DMS153 treated with DMSO at 0.1 percent for 48 hours (cell line): ENCODE measurements at regions not wholly inside any gene's neighbourhood (a gene's known extent, or its start where the extent isn't known, plus 50 kb on each side); places are given as distances from the start of the nearest gene placed in this dataset.
"Not testable (repeated sequence)": the region's sequence is repeated elsewhere in the genome, so short reads cannot be mapped to it uniquely, and the experiment has no call there.

Source experiments
- DNase-seq: peaks from one replicate; lab custom pipeline; 2025; ENCODE audit not compliant: unreplicated experiment; lab: John Stamatoyannopoulos, UW

DNA sequence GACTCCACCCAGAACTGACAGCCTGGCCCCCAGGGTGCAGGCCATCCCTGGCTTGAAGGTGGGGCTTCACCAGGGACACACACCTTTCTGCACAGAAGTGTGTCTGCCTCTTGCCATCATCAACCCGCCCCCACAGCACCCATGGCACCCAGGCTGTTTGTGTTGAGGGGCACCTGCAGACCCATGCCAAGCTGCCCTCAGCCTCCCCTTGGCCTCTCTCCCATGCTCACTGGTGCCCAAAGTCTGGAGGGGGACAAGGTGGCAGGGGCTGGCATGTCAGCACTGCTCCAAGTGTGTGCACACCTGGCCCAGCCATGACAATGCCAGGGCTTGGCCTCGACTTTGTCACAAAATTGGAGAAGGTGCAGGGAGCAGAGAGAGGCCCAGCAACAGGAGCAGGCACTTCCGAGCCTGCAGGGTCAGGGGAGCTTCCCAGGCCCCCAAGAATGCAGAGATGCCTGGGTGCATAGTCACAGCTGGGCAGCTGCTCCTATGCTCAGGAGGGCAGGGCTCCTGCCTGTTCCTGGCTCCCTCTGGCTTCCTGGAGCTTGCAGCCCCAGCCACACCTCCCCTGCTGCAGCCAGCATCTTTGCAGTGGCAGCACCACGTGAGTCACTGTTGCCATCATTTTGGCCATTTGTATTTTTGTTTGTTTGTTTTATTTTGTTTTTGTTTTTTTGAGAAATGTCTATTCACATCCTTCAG is 280.6 kb upstream of the UBE2E3 start:
- no peak for DNase-seq

DNA sequence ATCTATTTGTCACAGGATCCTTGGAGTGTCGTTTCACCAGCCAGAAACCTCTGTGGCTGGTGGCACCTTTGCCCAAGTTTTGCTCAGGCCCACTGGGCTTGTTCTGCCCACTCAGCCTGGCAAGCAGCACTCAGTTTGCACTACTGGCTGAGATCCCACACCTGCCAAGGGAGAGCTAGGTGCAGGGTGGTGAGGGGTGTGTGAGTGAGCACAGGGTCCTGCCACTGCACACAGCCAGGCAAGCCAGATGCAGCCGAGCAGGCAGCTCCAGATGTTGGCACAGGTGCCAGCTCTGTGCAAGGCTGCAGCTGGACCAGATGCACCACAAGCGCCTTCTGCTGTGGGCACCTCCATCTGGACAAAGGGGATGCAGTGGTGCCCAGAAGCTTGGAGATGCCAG is 281.7 kb upstream of the UBE2E3 start:
- no peak for DNase-seq

DNA sequence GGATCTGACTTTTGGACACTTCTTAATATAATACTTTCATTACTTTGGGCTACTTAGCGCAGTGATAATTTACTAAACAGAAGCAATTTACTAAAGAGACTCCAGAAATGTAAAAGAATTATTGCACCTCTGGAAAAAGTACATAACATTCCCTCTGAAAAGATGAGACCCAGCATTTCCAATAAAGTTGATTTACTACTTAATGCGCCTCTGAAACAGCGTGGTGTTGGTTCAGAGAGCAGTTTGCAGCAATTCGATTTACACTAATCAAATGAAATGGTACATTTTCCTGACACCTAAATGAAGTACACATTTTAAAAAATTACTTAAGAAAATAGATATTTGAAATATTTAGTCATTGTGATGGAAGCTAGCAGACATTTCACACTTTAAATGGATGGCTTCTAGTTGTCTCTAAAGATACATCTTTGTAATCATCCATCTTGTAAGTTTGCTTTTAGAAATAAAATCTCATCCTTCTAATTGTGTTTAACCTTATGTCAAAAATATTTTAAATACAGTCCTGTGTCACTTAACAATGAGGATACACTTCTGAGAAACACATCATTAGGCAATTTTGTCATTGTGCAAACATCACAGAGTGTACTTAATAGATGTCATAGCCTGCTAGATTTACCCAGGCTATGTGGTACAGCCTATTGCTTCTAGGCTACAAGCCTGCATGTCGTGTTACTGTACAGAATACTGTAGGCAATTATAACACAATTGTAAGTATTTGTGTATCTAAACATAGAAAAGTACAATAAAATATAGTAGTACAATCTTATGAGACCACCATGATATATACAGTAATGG is 284.6 kb upstream of the UBE2E3 start:
- DNase-seq: no peak

- no peak for DNase-seq
Observed at GRCh38 chr2:180694445-180695421, 285.7 kb upstream of the UBE2E3 start.

DNA sequence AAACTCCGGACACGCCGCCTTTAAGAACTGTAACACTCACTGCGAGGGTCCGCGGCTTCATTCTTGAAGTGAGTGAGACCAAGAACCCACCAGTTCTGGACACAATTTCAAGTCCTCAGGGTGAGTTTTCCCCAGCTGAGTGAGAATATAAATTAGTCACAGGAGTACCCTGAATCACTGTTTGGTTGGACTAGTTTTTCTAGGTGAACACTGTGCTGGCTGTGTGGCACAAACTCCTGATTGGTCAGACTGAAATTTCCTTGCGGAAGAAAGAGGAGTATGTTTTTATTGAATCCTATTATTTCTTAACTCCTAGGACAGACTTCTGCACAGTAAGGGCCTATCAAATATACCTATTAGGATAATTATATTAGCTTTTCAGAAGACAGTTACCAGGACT is 288.1 kb upstream of the UBE2E3 start:
- DNase-seq: no peak

DNA sequence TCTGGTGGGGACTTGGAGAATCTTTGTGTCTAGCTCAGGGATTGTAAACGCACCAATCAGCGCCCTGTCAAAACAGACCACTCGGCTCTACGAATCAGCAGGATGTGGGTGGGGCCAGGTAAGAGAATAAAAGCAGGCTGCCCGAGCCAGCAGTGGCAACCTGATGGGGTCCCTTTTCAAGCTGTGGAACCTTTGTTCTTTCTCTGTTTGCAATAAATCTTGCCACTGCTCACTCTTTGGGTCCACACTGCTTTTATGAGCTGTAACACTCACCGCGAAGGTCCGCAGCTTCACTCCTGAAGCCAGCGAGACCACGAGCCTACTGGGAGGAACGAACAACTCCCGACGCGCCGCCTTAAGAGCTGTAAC is 288.6 kb upstream of the UBE2E3 start:
- not testable (repeated sequence) for DNase-seq

DNA sequence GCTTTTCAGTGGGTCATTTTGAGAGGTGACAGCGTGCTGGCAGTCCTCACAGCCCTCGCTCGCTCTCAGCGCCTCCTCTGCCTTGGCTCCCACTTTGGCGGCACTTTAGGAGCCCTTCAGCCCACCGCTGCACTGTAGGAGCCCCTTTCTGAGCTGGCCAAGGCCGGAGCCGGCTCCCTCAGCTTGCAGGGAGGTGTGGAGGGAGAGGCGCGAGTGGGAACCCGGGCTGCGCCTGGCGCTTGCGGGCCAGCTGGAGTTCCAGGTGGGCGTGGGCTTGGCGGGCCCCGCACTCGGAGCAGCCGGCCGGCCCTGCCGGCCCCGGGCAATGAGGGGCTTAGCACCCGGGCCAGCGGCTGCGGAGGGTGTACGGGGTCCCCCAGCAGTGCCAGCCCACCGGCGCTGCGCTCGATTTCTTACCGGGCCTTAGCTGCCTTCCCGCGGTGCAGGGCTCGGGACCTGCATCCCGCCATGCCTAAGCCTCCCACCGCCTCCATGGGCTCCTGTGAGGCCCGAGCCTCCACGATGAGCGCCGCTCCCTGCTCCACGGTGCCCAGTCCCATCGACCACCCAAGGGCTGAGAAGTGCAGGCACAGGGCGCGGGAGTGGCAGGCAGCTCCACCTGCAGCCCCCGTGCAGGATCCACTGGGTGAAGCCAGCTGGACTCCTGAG is 289.1 kb upstream of the UBE2E3 start:
- not testable (repeated sequence) for DNase-seq

DNA sequence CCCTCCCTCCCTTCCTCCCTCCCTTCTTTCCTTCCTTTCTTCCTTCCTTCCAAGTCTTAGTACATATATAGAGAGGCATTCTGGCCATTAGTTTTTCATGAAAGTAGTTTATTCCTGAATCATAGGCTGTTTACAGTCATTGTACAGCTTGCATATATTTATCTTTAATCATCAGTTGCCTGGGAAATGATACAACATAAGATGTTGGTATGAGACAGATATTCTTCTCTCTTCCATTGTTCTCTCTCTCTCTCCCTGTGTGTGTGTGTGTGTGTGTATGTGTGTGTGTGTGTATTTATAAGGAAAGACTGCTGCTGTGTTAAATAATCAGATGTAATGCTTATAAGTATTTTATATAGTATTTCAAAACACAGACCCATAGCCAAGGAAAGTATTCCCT is 289.8 kb upstream of the UBE2E3 start:
- DNase-seq: no peak

DNA sequence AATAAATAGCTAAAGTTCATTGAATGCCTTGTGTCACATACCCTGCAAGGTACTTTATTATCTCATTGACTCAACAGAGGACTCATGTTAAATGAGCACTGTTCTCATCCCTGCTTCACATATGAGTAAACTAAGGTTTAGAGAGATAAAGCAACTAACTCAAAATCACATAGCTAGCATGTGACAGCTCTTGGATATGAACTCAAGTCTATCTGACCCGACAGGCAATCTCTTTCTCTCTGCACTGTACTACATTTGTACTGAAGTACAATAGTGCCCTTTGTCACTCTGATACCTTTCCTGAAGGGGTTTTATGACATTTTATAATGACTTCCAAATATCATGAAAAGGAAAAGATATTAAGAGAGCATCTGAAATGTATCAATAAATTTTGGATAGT is 297.5 kb upstream of the UBE2E3 start:
- DNase-seq: no peak

- no peak for DNase-seq
Observed at GRCh38 chr2:180679693-180680092, 300.7 kb upstream of the UBE2E3 start.

GRCh38 chr2:180678625-180678972 is 301.8 kb upstream of the UBE2E3 start:
- no peak for DNase-seq

GRCh38 chr2:180677930-180678624 is 302.3 kb upstream of the UBE2E3 start:
- no peak for DNase-seq

GRCh38 chr2:180677200-180677599 is 303.2 kb upstream of the UBE2E3 start:
- DNase-seq: no peak

DNA sequence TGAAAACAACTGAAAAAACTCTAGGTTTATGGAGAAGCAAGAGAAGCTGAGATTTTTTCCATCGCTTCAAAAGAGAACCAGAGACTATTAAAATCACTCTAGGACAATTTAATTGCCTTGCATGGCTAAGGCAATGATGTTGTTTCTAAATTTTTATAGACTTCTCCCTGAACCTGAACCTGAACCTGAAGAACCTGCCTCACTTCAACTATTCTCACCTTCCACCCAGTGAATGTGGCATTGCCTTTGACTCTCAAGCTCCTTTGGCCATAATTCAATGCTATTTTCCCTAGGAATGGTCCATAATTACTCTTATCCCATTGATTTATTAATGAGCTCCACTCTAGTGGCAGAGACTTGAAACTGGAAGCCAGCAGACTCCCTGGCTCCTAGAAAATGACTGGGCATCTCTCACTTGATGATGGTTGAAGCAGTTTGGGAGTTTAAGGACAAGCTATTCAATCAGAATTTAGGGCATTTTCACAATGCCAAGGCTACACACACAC is 303.8 kb upstream of the UBE2E3 start:
- DNase-seq: no peak

DNA sequence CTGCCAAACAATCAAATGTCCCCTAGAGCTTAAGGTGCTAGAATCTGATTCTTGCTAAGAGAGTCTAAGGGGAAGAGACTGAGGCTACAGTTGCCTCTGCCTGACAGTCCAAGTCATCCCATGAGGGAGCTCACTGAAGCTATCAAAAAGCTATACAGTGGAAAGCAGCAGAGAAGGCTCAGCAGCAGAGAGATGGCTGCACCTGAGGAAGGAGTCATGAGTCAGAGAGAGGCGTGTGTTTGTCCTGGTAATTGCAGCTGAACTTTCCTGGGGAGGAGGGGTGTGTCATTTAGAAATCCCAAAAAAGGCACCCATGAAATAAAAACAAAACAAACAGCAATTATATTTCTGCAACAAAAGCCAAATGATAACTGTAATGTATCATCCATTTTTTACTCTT is 305.2 kb upstream of the UBE2E3 start:
- no peak for DNase-seq

- DNase-seq: no peak
Observed at GRCh38 chr2:180672377-180672776, 308.0 kb upstream of the UBE2E3 start.

DNA sequence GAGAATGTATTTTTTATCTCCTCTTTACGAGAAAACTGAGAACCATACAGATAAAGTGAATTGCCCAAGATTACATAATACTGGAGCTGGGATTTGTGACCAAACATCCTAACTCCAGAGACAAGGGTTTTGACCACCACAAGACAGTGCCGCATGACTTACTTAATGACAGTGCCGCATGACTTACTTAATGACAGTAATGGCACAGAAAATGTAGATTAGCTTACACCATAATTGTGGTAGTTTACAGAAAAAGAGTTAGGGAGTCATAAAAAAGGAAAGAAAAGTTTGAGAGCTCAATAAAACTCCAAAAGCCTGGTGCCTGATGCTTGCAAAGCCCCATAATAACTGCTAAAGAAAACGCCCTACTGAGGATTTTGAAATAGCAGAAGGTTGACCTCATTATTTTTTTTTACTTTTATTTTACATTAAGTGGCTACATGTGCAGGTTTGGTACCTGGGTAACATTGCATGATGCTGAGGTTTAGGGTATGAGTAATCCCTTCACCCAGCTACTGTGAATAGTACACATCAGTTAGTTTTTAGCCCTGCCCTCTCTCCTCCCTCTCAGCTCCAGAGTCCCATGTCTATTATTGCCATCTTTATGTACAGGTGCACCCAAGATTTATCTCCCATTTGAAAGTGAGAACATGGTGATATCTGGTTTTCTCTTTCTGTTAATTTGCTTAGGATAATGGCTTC is 310.0 kb upstream of the UBE2E3 start:
- DNase-seq: no peak

- no peak for DNase-seq
Observed at GRCh38 chr2:180669016-180669415, 311.4 kb upstream of the UBE2E3 start.

GRCh38 chr2:180664507-180664906 is 315.9 kb upstream of the UBE2E3 start:
- no peak for DNase-seq
